ENCODE measurements at regions not wholly inside any gene's neighbourhood (a gene's known extent, or its start where the extent isn't known, plus 50 kb on each side); places are given as distances from the start of the nearest gene placed in this dataset.
"Not testable (repeated sequence)": the region's sequence is repeated elsewhere in the genome, so short reads cannot be mapped to it uniquely, and the experiment has no call there.

DNA sequence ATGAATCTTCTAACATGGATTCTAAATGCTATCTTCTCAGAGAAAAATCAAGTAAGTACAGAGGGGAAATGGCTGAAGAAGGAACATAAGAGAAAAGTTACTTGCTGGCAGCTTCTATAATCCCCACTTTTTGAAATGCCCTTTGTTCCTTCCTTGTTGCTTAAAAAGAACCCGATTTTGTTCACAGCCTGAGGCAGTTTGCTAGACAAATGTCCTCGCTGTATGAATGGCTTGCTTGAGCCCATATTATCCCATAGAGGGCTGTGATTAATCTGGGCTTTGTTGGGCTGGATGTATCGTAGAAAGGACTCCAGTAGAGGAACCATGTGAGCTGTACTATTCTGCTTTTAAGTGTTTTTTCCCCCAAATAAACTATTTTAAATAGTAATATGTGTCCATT, 134.3 kb upstream of the FGF13 start:
- CTCF ChIA-PET = no interaction called here

GRCh38 chrX:138807400-138807799, 95.9 kb upstream of the FGF13 start:
- peaks cover 18% of the 10 kb centered on the region for H3K9me3 Mint-ChIP-seq
- POLR2A ChIA-PET; H3K4me3 Mint-ChIP-seq; ATAC-seq; DNase-seq (ENCODE audit: low spot score); H3K27ac Mint-ChIP-seq; H3K27me3 Mint-ChIP-seq (ENCODE audit: low read depth); CTCF ChIA-PET; H3K36me3 Mint-ChIP-seq; H3K4me1 Mint-ChIP-seq: not testable (repeated sequence)

More for the DNA sequence above, 134.3 kb upstream of the FGF13 start:
- no peak overlapping the region for H3K27ac Mint-ChIP-seq
- ATAC-seq = no peak
- H3K27me3 Mint-ChIP-seq (ENCODE audit: low read depth) = no peaks in the 10 kb centered on the region
- no peaks in the 10 kb centered on the region for H3K4me1 Mint-ChIP-seq
- no peaks in the 10 kb centered on the region for H3K36me3 Mint-ChIP-seq
- no peak for TF ChIP-seq CDX4 (CRISPR knock-in tag; IDR thresholded peaks at IDR 0.05; ENCODE audit: borderline replicate concordance)
- TF ChIP-seq, protein P1, sequence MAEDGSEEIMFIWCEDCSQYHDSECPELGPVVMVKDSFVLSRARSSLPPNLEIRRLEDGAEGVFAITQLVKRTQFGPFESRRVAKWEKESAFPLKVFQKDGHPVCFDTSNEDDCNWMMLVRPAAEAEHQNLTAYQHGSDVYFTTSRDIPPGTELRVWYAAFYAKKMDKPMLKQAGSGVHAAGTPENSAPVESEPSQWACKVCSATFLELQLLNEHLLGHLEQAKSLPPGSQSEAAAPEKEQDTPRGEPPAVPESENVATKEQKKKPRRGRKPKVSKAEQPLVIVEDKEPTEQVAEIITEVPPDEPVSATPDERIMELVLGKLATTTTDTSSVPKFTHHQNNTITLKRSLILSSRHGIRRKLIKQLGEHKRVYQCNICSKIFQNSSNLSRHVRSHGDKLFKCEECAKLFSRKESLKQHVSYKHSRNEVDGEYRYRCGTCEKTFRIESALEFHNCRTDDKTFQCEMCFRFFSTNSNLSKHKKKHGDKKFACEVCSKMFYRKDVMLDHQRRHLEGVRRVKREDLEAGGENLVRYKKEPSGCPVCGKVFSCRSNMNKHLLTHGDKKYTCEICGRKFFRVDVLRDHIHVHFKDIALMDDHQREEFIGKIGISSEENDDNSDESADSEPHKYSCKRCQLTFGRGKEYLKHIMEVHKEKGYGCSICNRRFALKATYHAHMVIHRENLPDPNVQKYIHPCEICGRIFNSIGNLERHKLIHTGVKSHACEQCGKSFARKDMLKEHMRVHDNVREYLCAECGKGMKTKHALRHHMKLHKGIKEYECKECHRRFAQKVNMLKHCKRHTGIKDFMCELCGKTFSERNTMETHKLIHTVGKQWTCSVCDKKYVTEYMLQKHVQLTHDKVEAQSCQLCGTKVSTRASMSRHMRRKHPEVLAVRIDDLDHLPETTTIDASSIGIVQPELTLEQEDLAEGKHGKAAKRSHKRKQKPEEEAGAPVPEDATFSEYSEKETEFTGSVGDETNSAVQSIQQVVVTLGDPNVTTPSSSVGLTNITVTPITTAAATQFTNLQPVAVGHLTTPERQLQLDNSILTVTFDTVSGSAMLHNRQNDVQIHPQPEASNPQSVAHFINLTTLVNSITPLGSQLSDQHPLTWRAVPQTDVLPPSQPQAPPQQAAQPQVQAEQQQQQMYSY (CRISPR knock-in tag; IDR thresholded peaks at IDR 0.05) = no peak
- no peak for TF ChIP-seq AR (CRISPR knock-in tag; IDR thresholded peaks at IDR 0.05)
- no peak for TF ChIP-seq ZNF138 (CRISPR knock-in tag; conservative IDR thresholded peaks at IDR 0.05)
- TF ChIP-seq, protein P2, sequence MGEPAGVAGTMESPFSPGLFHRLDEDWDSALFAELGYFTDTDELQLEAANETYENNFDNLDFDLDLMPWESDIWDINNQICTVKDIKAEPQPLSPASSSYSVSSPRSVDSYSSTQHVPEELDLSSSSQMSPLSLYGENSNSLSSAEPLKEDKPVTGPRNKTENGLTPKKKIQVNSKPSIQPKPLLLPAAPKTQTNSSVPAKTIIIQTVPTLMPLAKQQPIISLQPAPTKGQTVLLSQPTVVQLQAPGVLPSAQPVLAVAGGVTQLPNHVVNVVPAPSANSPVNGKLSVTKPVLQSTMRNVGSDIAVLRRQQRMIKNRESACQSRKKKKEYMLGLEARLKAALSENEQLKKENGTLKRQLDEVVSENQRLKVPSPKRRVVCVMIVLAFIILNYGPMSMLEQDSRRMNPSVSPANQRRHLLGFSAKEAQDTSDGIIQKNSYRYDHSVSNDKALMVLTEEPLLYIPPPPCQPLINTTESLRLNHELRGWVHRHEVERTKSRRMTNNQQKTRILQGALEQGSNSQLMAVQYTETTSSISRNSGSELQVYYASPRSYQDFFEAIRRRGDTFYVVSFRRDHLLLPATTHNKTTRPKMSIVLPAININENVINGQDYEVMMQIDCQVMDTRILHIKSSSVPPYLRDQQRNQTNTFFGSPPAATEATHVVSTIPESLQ (CRISPR knock-in tag; IDR thresholded peaks at IDR 0.05) = no peak
- TF ChIP-seq GABPB1 (CRISPR knock-in tag; IDR thresholded peaks at IDR 0.05) = no peak
- no peaks in the 10 kb centered on the region for H3K9me3 Mint-ChIP-seq
- POLR2A ChIA-PET = no interaction called here
- no peak for DNase-seq (ENCODE audit: low spot score)
- no peak overlapping the region for H3K4me3 Mint-ChIP-seq

DNA sequence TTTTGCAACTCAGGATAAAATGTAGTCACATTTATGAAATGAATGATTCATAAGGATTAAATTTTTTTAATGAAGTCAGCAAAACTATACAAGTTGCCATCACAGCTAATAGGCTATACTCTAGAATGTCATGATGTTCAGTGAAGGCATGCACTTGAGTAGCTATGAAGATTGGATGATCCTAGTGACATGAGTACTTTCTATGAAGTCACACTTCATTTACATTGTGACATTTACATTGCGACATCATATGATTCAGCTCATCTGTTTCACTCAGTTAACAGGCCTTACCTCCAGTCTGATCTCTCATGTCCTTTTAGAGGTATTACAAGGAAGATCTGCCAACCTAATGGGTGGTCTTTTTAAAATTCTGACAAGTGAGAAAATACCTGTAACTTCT, 82.7 kb upstream of the FGF13 start:
- TF ChIP-seq ZNF423 (CRISPR knock-in tag; IDR thresholded peaks at IDR 0.05) (no peak), EMX1 (CRISPR knock-in tag; IDR thresholded peaks at IDR 0.05) (no peak), ETV6 (CRISPR knock-in tag; IDR thresholded peaks at IDR 0.05) (no peak), E2F1 (CRISPR knock-in tag; IDR thresholded peaks at IDR 0.05) (no peak), NR2C2 (CRISPR knock-in tag; IDR thresholded peaks at IDR 0.05) (no peak), FOXK1 (CRISPR knock-in tag; IDR thresholded peaks at IDR 0.05) (no peak)
- TF ChIP-seq, protein P3, sequence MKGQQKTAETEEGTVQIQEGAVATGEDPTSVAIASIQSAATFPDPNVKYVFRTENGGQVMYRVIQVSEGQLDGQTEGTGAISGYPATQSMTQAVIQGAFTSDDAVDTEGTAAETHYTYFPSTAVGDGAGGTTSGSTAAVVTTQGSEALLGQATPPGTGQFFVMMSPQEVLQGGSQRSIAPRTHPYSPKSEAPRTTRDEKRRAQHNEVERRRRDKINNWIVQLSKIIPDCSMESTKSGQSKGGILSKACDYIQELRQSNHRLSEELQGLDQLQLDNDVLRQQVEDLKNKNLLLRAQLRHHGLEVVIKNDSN (CRISPR knock-in tag; IDR thresholded peaks at IDR 0.05) = no peak
- DNase-seq (ENCODE audit: low spot score) = no peak
- ChIA-PET POLR2A (no interaction called here), CTCF (no interaction called here)
- H3K36me3 Mint-ChIP-seq = no peaks in the 10 kb centered on the region
- H3K27ac Mint-ChIP-seq = no peak overlapping the region
- H3K4me3 Mint-ChIP-seq = no peak overlapping the region
- H3K4me1 Mint-ChIP-seq = no peaks in the 10 kb centered on the region
- H3K9me3 Mint-ChIP-seq = peaks cover 4% of the 10 kb centered on the region
- ATAC-seq = no peak
- H3K27me3 Mint-ChIP-seq (ENCODE audit: low read depth) = peaks cover 3% of the 10 kb centered on the region; the same call in 1 of the 2 replicates

Measured in WTC11 (cell line).